MM.1S (cell line): ENCODE measurements at regions not wholly inside any gene's neighbourhood (a gene's known extent, or its start where the extent isn't known, plus 50 kb on each side); places are given as distances from the start of the nearest gene placed in this dataset.

Experiments
- DNase-seq: peaks from one replicate; pipeline ENCODE4 v3.0.0-alpha.2; 2015
- H2AFZ ChIP-seq: fragments of 300-600 bp; sonication (generic); 2 replicates; pipeline ENCODE4 v1.6.0; 2016; ENCODE audit warnings: antibody characterized with exemption, low read length
- H3F3A ChIP-seq: fragments of 300-600 bp; sonication (generic); 2 replicates; pipeline ENCODE4 v1.6.1; 2016; ENCODE audit warnings: mild to moderate bottlenecking, antibody characterized with exemption, low read length, moderate library complexity, mixed read lengths; ENCODE audit not compliant: insufficient read depth
- H3K27ac ChIP-seq: fragments of 300-600 bp; sonication (generic); 2 replicates; pipeline ENCODE4 v1.5.1; 2016; ENCODE audit warnings: mild to moderate bottlenecking, low read length
- H3K27me3 ChIP-seq: fragments of 300-600 bp; sonication (generic); replicated peaks from 2 replicates; pipeline ENCODE4 v1.6.0; 2016; ENCODE audit warnings: low read length; ENCODE audit not compliant: insufficient read depth
- H3K36me3 ChIP-seq: fragments of 300-600 bp; sonication (generic); replicated peaks from 2 replicates; pipeline ENCODE4 v1.6.1; 2016; ENCODE audit warnings: mild to moderate bottlenecking, low read length, mixed read lengths; ENCODE audit not compliant: insufficient read depth
- H3K4me1 ChIP-seq: fragments of 300-600 bp; sonication (generic); 2 replicates; pipeline ENCODE4 v1.6.1; 2016; ENCODE audit warnings: low read length, mixed read lengths
- H3K4me2 ChIP-seq: fragments of 300-600 bp; sonication (generic); 2 replicates; pipeline ENCODE4 v1.6.0; 2016; ENCODE audit warnings: low read depth, low read length
- H3K4me3 ChIP-seq: fragments of 300-600 bp; sonication (generic); 2 replicates; pipeline ENCODE4 v1.5.1; 2016; ENCODE audit warnings: low read length, mixed read lengths
- H3K79me2 ChIP-seq: fragments of 300-600 bp; sonication (generic); 2 replicates; pipeline ENCODE4 v1.6.1; 2016; ENCODE audit warnings: mixed run types, low read length, mixed read lengths
- H3K9ac ChIP-seq: fragments of 300-600 bp; sonication (generic); 2 replicates; pipeline ENCODE4 v1.6.1; 2016; ENCODE audit warnings: low read length, mixed read lengths
- H3K9me2 ChIP-seq: fragments of 300-600 bp; sonication (generic); replicated peaks from 2 replicates; pipeline ENCODE4 v1.6.1; 2016; ENCODE audit warnings: mild to moderate bottlenecking, low read length, mixed read lengths; ENCODE audit not compliant: insufficient read depth
- H3K9me3 ChIP-seq: fragments of 300-600 bp; sonication (generic); replicated peaks from 2 replicates; pipeline ENCODE4 v1.6.1; 2016; ENCODE audit warnings: mild to moderate bottlenecking, low read length, mixed read lengths; ENCODE audit not compliant: insufficient read depth
- H4K20me1 ChIP-seq: fragments of 300-600 bp; sonication (generic); 2 replicates; pipeline ENCODE4 v1.6.1; 2016; ENCODE audit warnings: mild to moderate bottlenecking, low read length, moderate library complexity, mixed read lengths; ENCODE audit not compliant: insufficient read depth
- EZH2 ChIP-seq: fragments of 300-600 bp; sonication (generic); optimal IDR thresholded peaks from 2 replicates; pipeline ENCODE3; 2017; ENCODE audit warnings: low read depth, mild to moderate bottlenecking, antibody characterized with exemption, low read length, mixed read lengths
- EZH2phosphoT487 ChIP-seq: fragments of 300-600 bp; sonication (generic); IDR thresholded peaks from 2 replicates; pipeline ENCODE4 v1.6.1; 2018; ENCODE audit warnings: antibody characterized with exemption, low read length
- TF ChIP-seq, protein P1 (sequence below): fragments of 300-600 bp; sonication (generic); IDR thresholded peaks from 2 replicates; pipeline ENCODE4 v1.5.1; 2016; ENCODE audit warnings: antibody characterized with exemption, low read length, mixed read lengths

DNA sequence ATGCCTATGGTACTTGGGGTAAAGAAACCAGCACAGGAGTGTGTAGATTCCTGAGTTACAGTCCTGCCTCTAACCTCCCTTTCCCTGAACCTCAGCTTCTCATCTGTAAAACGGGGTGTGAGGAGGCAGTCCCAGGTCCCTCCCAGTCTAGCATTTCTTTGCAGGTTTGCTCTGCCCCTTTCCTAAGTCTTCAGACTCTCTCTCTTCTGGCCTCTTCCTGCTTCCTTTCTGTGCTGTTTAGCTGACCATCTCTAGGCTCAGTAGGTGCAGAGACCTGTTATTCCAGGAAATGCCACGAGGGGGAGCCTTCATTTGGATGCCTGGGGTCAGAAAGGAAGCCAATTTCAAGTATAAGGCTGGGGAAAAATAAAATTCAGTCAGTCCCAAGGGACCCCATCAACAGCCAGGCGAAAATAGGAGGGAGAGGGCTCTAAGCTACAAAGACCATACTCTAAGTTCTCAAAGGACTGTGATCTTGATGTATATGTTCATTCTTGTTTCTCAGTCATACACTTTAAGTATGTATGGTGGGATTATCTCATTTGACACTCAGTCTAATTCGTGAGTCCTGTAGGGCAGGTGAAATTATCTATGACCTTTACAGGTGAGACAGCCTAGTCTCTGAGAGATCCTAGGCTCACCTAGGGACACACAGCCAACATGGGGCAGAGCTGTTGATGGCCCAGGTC, 89.1 kb downstream of the NCR2 start:
- H3K4me1 ChIP-seq = no peaks in the 10 kb centered on the region
- no peaks in the 10 kb centered on the region for H3K9me2 ChIP-seq
- H4K20me1 ChIP-seq = no peaks in the 10 kb centered on the region
- peak; percentile 51 for DNase-seq
- H3K4me2 ChIP-seq = no peak overlapping the region
- no peak overlapping the region for H3K9ac ChIP-seq
- TF ChIP-seq EZH2phosphoT487 = no peak
- TF ChIP-seq, protein P1, sequence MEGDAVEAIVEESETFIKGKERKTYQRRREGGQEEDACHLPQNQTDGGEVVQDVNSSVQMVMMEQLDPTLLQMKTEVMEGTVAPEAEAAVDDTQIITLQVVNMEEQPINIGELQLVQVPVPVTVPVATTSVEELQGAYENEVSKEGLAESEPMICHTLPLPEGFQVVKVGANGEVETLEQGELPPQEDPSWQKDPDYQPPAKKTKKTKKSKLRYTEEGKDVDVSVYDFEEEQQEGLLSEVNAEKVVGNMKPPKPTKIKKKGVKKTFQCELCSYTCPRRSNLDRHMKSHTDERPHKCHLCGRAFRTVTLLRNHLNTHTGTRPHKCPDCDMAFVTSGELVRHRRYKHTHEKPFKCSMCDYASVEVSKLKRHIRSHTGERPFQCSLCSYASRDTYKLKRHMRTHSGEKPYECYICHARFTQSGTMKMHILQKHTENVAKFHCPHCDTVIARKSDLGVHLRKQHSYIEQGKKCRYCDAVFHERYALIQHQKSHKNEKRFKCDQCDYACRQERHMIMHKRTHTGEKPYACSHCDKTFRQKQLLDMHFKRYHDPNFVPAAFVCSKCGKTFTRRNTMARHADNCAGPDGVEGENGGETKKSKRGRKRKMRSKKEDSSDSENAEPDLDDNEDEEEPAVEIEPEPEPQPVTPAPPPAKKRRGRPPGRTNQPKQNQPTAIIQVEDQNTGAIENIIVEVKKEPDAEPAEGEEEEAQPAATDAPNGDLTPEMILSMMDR = peak; percentile 79
- H3K27me3 ChIP-seq = peaks cover 51% of the 10 kb centered on the region
- no peaks in the 10 kb centered on the region for H3K9me3 ChIP-seq
- no peak overlapping the region for H3K27ac ChIP-seq
- no peaks in the 10 kb centered on the region for H3K36me3 ChIP-seq
- no peaks in the 10 kb centered on the region for H3K79me2 ChIP-seq
- H3F3A ChIP-seq = no peaks in the 10 kb centered on the region
- H2AFZ ChIP-seq = no peak overlapping the region
- no peak overlapping the region for H3K4me3 ChIP-seq

DNA sequence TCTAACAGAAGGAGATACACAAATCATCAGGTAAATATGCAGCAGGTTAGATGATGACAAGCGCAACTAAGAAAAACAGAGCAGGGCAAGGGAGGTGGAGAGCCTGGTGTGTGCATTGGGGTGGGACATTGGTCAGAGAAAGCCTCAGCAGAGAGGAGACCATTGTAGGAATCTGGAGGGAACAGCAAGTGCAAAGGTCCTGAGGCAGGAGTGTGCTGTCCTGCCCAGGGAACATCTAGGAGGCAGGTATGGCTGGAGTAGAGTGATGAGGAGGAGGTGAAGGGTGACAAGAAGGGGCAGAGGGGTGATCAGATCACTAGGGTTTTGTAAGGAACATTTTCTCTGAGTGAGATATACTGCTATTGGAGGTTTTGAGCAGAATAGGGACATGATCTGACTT, 90.1 kb downstream of the NCR2 start:
- Histone ChIP-seq H3K36me3 (no peaks in the 10 kb centered on the region), H3K9ac (no peak overlapping the region), H3K9me3 (no peaks in the 10 kb centered on the region), H3K4me3 (no peak overlapping the region), H2AFZ (no peak overlapping the region), H3K79me2 (no peaks in the 10 kb centered on the region), H3K4me1 (no peaks in the 10 kb centered on the region), H3K9me2 (no peaks in the 10 kb centered on the region), H3K4me2 (no peak overlapping the region), H4K20me1 (no peaks in the 10 kb centered on the region), H3K27me3 (peaks cover 58% of the 10 kb centered on the region), H3F3A (no peaks in the 10 kb centered on the region), H3K27ac (no peak overlapping the region)
- no peak for DNase-seq
- TF ChIP-seq, protein P1 = no peak
- no peak for TF ChIP-seq EZH2phosphoT487
- TF ChIP-seq EZH2 = no peak

DNA sequence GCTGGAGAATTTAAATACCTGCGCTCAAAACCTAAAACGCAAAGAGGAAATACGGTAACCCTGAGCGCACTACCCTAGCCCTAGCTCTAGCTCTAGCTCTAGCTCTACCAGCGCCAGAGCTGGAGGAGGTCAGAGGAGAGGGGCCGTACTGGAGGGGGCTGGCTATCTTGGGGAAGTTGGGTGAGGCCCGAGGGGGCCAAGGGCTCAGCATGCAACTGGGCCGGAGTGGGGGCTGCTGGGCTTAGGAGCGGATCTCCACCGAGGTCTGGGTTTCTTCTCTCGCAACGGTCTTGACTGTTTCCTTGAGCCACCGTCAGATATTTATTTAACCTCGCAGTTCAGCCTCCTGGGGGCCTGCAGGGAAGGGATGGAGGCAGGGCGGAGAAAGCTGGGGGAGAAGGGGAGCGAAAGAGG, 91.0 kb downstream of the NCR2 start:
- no peaks in the 10 kb centered on the region for H3K9me3 ChIP-seq
- no peak overlapping the region for H3K9ac ChIP-seq
- no peaks in the 10 kb centered on the region for H3K9me2 ChIP-seq
- no peaks in the 10 kb centered on the region for H3K4me1 ChIP-seq
- H2AFZ ChIP-seq = no peak overlapping the region
- no peak overlapping the region for H3K4me2 ChIP-seq
- no peaks in the 10 kb centered on the region for H4K20me1 ChIP-seq
- H3K36me3 ChIP-seq = no peaks in the 10 kb centered on the region
- H3K27me3 ChIP-seq = peaks cover 63% of the 10 kb centered on the region
- no peaks in the 10 kb centered on the region for H3K79me2 ChIP-seq
- DNase-seq = no peak
- H3K27ac ChIP-seq = no peak overlapping the region
- H3K4me3 ChIP-seq = no peak overlapping the region
- TF ChIP-seq EZH2phosphoT487 (no peak), EZH2 (no peak)
- TF ChIP-seq, protein P1 = no peak
- H3F3A ChIP-seq = no peaks in the 10 kb centered on the region
